Panc1 (cell line): ENCODE measurements at regions not wholly inside any gene's neighbourhood (a gene's known extent, or its start where the extent isn't known, plus 50 kb on each side); places are given as distances from the start of the nearest gene placed in this dataset.
"Not testable (repeated sequence)": the region's sequence is repeated elsewhere in the genome, so short reads cannot be mapped to it uniquely, and the experiment has no call there.

Source experiments
- ATAC-seq: fragments of 200-7000 bp; cut with Tn5 transposase; 2 replicates; pipeline ENCODE4 v1.9.1; 2020; ENCODE audit warnings: mild to moderate bottlenecking, moderate library complexity
- BruUV-seq: library from RNA; stranded (reverse); fragments of 400-500 nt; replicated peaks from 2 replicates; lab custom pipeline; 2021; lab: Mats Ljungman, UMichigan
- CTCF ChIA-PET: fragments of 300-600 bp; sonication (Branson Sonifier 250); formaldehyde crosslinking; loops from one replicate; lab custom pipeline; 2022; ENCODE audit warnings: antibody characterized with exemption; lab: Charles Lee
- POLR2A ChIA-PET: fragments of 300-600 bp; sonication (Branson Sonifier 250); formaldehyde crosslinking; loops from one replicate; lab custom pipeline; 2022; ENCODE audit warnings: antibody characterized with exemption; lab: Charles Lee
- DNase-seq: peaks from one replicate; pipeline ENCODE4 v3.0.0-alpha.2; 2010; ENCODE audit warnings: low read depth, low spot score
- H3K27ac ChIP-seq: 2 replicates; pipeline ENCODE4 v1.5.1; 2011; ENCODE audit warnings: mild to moderate bottlenecking, low read length, inconsistent platforms
- H3K27me3 ChIP-seq: fragments of 200-500 bp; sonication (Bioruptor generic); 2 replicates; pipeline ENCODE4 v1.6.0; 2014; ENCODE audit warnings: low read length, inconsistent platforms; ENCODE audit not compliant: control insufficient read depth, insufficient read depth
- H3K36me3 ChIP-seq: fragments of 200-500 bp; sonication (Bioruptor generic); 2 replicates; pipeline ENCODE4 v1.5.1; 2014; ENCODE audit warnings: inconsistent platforms, mild to moderate bottlenecking, low read length, moderate library complexity; ENCODE audit not compliant: control insufficient read depth, insufficient read depth
- H3K4me1 ChIP-seq: 2 replicates; pipeline ENCODE4 v1.5.1; 2011; ENCODE audit warnings: inconsistent platforms, mild to moderate bottlenecking, low read length, moderate library complexity; ENCODE audit not compliant: control insufficient read depth, insufficient read depth
- H3K4me3 ChIP-seq, 2 experiments: 2 replicates each; pipeline ENCODE4 v1.5.1; 2011 to 2012; ENCODE audit warnings: low read depth in 2 of 2, low read length in 2 of 2, mild to moderate bottlenecking in 2 of 2, inconsistent platforms in 1 of 2, moderate library complexity in 1 of 2
- H3K9me3 ChIP-seq: fragments of 200-500 bp; sonication (Bioruptor generic); 2 replicates; pipeline ENCODE4 v1.5.1; 2014; ENCODE audit warnings: low read depth, mild to moderate bottlenecking, inconsistent platforms, low read length, moderate library complexity; ENCODE audit not compliant: control insufficient read depth, insufficient read depth
- CTCF ChIP-seq: fragments of 450-650 bp; IDR thresholded peaks from 2 replicates; pipeline ENCODE4 v1.5.1; 2017; ENCODE audit warnings: mild to moderate bottlenecking
- POLR2AphosphoS5 ChIP-seq: IDR thresholded peaks from 2 replicates; pipeline ENCODE4 v1.6.1; 2012; ENCODE audit warnings: mild to moderate bottlenecking, low read depth, low read length, moderate library complexity
- REST ChIP-seq, 2 experiments: IDR thresholded peaks; 2 replicates each; pipeline ENCODE4 v1.6.1; 2011 to 2012; ENCODE audit warnings: low read depth in 2 of 2, control low read depth in 1 of 2, low read length in 1 of 2, mild to moderate bottlenecking in 1 of 2, moderate library complexity in 1 of 2; ENCODE audit not compliant: insufficient read depth in 1 of 2
- SIN3A ChIP-seq: IDR thresholded peaks from 2 replicates; pipeline ENCODE4 v1.6.1; 2012; ENCODE audit warnings: low read depth, mild to moderate bottlenecking, low read length, moderate library complexity, borderline replicate concordance; ENCODE audit not compliant: insufficient read depth
- TCF7L2 ChIP-seq: IDR thresholded peaks from 2 replicates; pipeline ENCODE4 v1.6.1; 2011; ENCODE audit warnings: mild to moderate bottlenecking, low read depth, low read length, inconsistent platforms
- in situ Hi-C: cut with HindIII; loops from 2 replicates; pipeline ENCODE4 v1.10.0; 2016; ENCODE audit warnings: low sequenced_read_pairs, low pct_unique_long_range_greater_than_20kb
- intact Hi-C: fragments of 100-400 bp; cut with micrococcal nuclease; formaldehyde crosslinking; loops from one replicate; pipeline ENCODE4 v1.10.0; 2022; ENCODE audit not compliant: unreplicated experiment

DNA sequence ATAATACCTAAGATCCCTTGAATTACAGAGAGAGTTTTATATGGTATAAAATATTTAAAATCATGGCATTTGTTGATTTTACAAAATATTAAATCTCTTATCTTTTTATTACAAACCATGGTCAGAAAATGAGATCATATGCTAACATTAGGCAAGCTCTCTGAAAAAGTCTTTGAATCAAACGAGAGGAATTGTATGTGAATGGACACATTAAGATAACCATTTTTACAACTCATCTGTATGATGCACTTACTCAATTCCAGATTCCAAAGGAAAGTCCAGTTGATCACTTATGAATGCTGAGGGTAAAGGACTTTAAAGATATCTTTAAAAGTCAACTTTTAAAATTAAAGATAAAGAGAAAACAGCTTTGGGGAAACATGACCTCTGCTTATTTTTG is 83.5 kb upstream of the LUZP2 start:
- ChIA-PET POLR2A (no interaction called here), CTCF (no interaction called here)
- BruUV-seq = no TSS peak
- H3K27ac ChIP-seq = no peak overlapping the region
- in situ Hi-C loops (no loop called here), intact Hi-C loops (no loop called here)
- DNase-seq (no peak), ATAC-seq (no peak)
- TF ChIP-seq CTCF = no peak
- no peak for TF ChIP-seq TCF7L2
- TF ChIP-seq SIN3A = no peak
- TF ChIP-seq REST (IDR thresholded peaks at IDR 0.05; ENCODE audit: insufficient read depth in 1 of 2, low read depth in 2 of 2, low read length in 1 of 2) = no peak
- no peak for TF ChIP-seq POLR2AphosphoS5
- no peaks in the 10 kb centered on the region for H3K9me3 ChIP-seq
- H3K4me3 ChIP-seq = no peak overlapping the region
- no peaks in the 10 kb centered on the region for H3K27me3 ChIP-seq
- H3K4me1 ChIP-seq = no peaks in the 10 kb centered on the region
- no peaks in the 10 kb centered on the region for H3K36me3 ChIP-seq

- H3K4me3 ChIP-seq, H3K9me3 ChIP-seq, H3K27me3 ChIP-seq, H3K36me3 ChIP-seq, ATAC-seq, CTCF ChIA-PET, in situ Hi-C loops, DNase-seq, H3K27ac ChIP-seq, intact Hi-C loops, POLR2A ChIA-PET, BruUV-seq, H3K4me1 ChIP-seq: not testable (repeated sequence)
Observed at GRCh38 chr11:24415955-24416636, 80.8 kb upstream of the LUZP2 start.

- TF ChIP-seq POLR2AphosphoS5 (no peak), TCF7L2 (no peak), REST (IDR thresholded peaks at IDR 0.05; ENCODE audit: insufficient read depth in 1 of 2, low read depth in 2 of 2, low read length in 1 of 2) (no peak), CTCF (no peak), SIN3A (no peak)
- no peaks in the 10 kb centered on the region for H3K27me3 ChIP-seq
- H3K4me1 ChIP-seq = no peaks in the 10 kb centered on the region
- POLR2A ChIA-PET = no interaction called here
- CTCF ChIA-PET = no interaction called here
- no TSS peak for BruUV-seq
- no peak overlapping the region for H3K27ac ChIP-seq
- H3K36me3 ChIP-seq = no peaks in the 10 kb centered on the region
- no peaks in the 10 kb centered on the region for H3K9me3 ChIP-seq
- DNase-seq (no peak), ATAC-seq (no peak)
- H3K4me3 ChIP-seq = no peak overlapping the region
- in situ Hi-C loops = no loop called here
- intact Hi-C loops = no loop called here
Observed at GRCh38 chr11:24421766-24422165, 75.1 kb upstream of the LUZP2 start.
